T-cell (primary cell): ENCODE measurements at regions not wholly inside any gene's neighbourhood (a gene's known extent, or its start where the extent isn't known, plus 50 kb on each side); places are given as distances from the start of the nearest gene placed in this dataset.

Experiments
- ATAC-seq, 4 experiments: fragments of 200-7000 bp in 3 of 4; fragments of 150-1000 bp in 1 of 4; cut with Tn5 transposase; replicated peaks in 1 of 4; 1 replicate in 3 of 4; 2 replicates in 1 of 4; pipeline ENCODE4 v1.10.0; 2021; ENCODE audit warnings: moderate library complexity in 3 of 4, mild to moderate bottlenecking in 2 of 4, moderate number of reproducible peaks in 1 of 4
- CTCF ChIA-PET, 2 donors: fragments of 300-600 bp; sonication (Branson Sonifier 250); formaldehyde crosslinking; loops; one replicate each; lab custom pipeline; 2022; ENCODE audit warnings: antibody characterized with exemption in 2 of 2; lab: Charles Lee
- POLR2A ChIA-PET, 2 donors: fragments of 300-600 bp; sonication (Branson Sonifier 250); formaldehyde crosslinking; loops; one replicate each; lab custom pipeline; 2022; ENCODE audit warnings: antibody characterized with exemption in 2 of 2; lab: Charles Lee
- DNase-seq, 35 experiments: peaks; one replicate each; pipeline versions ENCODE4 v3.0.0 to v3.0.0-alpha.2; 2013 to 2023
- H3K27ac ChIP-seq: one replicate; pipeline ENCODE4 v1.5.1; 2013; ENCODE audit warnings: low read length
- H3K27me3 ChIP-seq, 2 experiments: replicated peaks in 1 of 2; 1 replicate in 1 of 2; 2 replicates in 1 of 2; pipeline versions ENCODE4 v1.6.1 to v1.7.0; 2013; ENCODE audit warnings: low read length in 1 of 2, mixed read lengths in 1 of 2; ENCODE audit not compliant: control insufficient read depth in 2 of 2, insufficient read depth in 2 of 2; ENCODE audit errors: extremely low read depth in 1 of 2
- H3K36me3 ChIP-seq, 2 donors: 1 replicate in 1 of 2; 2 replicates in 1 of 2; pipeline versions ENCODE4 v1.6.1 to v1.7.0; 2013; ENCODE audit warnings: low read length in 1 of 2; ENCODE audit not compliant: control insufficient read depth in 2 of 2, insufficient read depth in 1 of 2; ENCODE audit errors: extremely low read depth in 1 of 2
- H3K4me1 ChIP-seq, 2 experiments: 1 replicate in 1 of 2; 2 replicates in 1 of 2; pipeline versions ENCODE4 v1.6.1 to v1.7.0; 2013; ENCODE audit warnings: low read length in 2 of 2, mixed read lengths in 1 of 2; ENCODE audit not compliant: insufficient read depth in 2 of 2, control insufficient read depth in 1 of 2; ENCODE audit errors: extremely low read depth in 1 of 2
- H3K4me3 ChIP-seq, 2 donors: 1 replicate in 1 of 2; 2 replicates in 1 of 2; pipeline versions ENCODE4 v1.5.1 to v1.7.0; 2013; ENCODE audit warnings: mild to moderate bottlenecking in 2 of 2, low read length in 1 of 2, moderate library complexity in 1 of 2; ENCODE audit not compliant: control insufficient read depth in 1 of 2; ENCODE audit errors: extremely low read depth in 1 of 2
- H3K9me3 ChIP-seq: 2 replicates; pipeline ENCODE4 v1.7.0; 2013
- H3K27ac Mint-ChIP-seq, 2 donors: one replicate each; pipeline ENCODE4 v1.8.0; 2020 to 2021; ENCODE audit warnings: mild to moderate bottlenecking in 2 of 2, mixed read lengths in 2 of 2
- H3K27me3 Mint-ChIP-seq, 2 donors: one replicate each; pipeline ENCODE4 v1.8.0; 2021 to 2022; ENCODE audit warnings: mixed read lengths in 2 of 2
- H3K36me3 Mint-ChIP-seq: one replicate; pipeline ENCODE4 v1.8.0; 2021; ENCODE audit warnings: mixed read lengths
- H3K4me1 Mint-ChIP-seq, 3 donors: one replicate each; pipeline ENCODE4 v1.8.0; 2020 to 2022; ENCODE audit warnings: mixed read lengths in 3 of 3, mild to moderate bottlenecking in 1 of 3
- H3K4me3 Mint-ChIP-seq, 3 donors: one replicate each; pipeline ENCODE4 v1.8.0; 2020 to 2022; ENCODE audit warnings: mild to moderate bottlenecking in 3 of 3, mixed read lengths in 3 of 3, moderate library complexity in 3 of 3
- H3K9me3 Mint-ChIP-seq, 3 donors: one replicate each; pipeline ENCODE4 v1.8.0; 2020 to 2022; ENCODE audit warnings: mixed read lengths in 3 of 3
- WGBS: methylation state at CpG from one replicate; pipeline ENCODE4 v1.1.5; 2013; ENCODE audit warnings: missing lambda C conversion rate; ENCODE audit not compliant: insufficient coverage; 5-methylcytosine and 5-hydroxymethylcytosine counted together

GRCh38 chr1:224804220-224804619, 125.3 kb upstream of the DNAH14 start:
- no peaks in the 10 kb centered on the region for H3K4me1 Mint-ChIP-seq
- H3K36me3 ChIP-seq, result no peaks in the 10 kb centered on the region
- no CpG with 5 or more reads among the region's 3 CpGs for WGBS
- no peaks in the 10 kb centered on the region for H3K9me3 Mint-ChIP-seq
- peaks cover 5 to 8% of the 10 kb centered on the region in 2 donors for H3K27me3 Mint-ChIP-seq
- no peak overlapping the region for H3K4me3 Mint-ChIP-seq
- CTCF ChIA-PET, result interaction anchor here in 1 of 2 donors (1.1 kb wide), 1 partner anchor 119 kb away, joined by 3 read pairs; no protein-coding TSS in a partner anchor
- no peak for DNase-seq
- no peaks in the 10 kb centered on the region for H3K36me3 Mint-ChIP-seq
- no peaks in the 10 kb centered on the region for H3K9me3 ChIP-seq
- no peak overlapping the region for H3K27ac ChIP-seq
- ATAC-seq, result no peak
- H3K4me3 ChIP-seq, result no peak overlapping the region
- H3K4me1 ChIP-seq, result no peaks in the 10 kb centered on the region
- POLR2A ChIA-PET, result no interaction called here
- H3K27ac Mint-ChIP-seq, result no peak overlapping the region
- H3K27me3 ChIP-seq, result peaks cover 0 to 5% of the 10 kb centered on the region in 2 experiments

- Histone ChIP-seq H3K27me3 (peaks cover 0 to 5% of the 10 kb centered on the region in 2 experiments), H3K36me3 (no peaks in the 10 kb centered on the region), H3K4me1 (no peaks in the 10 kb centered on the region), H3K27ac (no peak overlapping the region), H3K9me3 (no peaks in the 10 kb centered on the region), H3K4me3 (no peak overlapping the region)
- ChIA-PET POLR2A (no interaction called here), CTCF (no interaction called here)
- no peak for ATAC-seq
- WGBS, result 78% methylated on average over 2 of the region's 2 CpGs
- no peak for DNase-seq
- peaks cover 0 to 3% (median 0%) of the 10 kb centered on the region in 3 donors for H3K9me3 Mint-ChIP-seq
- H3K27ac Mint-ChIP-seq, result no peak overlapping the region
- H3K4me3 Mint-ChIP-seq, result no peak overlapping the region
- H3K27me3 Mint-ChIP-seq, result peaks cover 5 to 8% of the 10 kb centered on the region in 2 donors
- no peaks in the 10 kb centered on the region for H3K36me3 Mint-ChIP-seq
- H3K4me1 Mint-ChIP-seq, result no peaks in the 10 kb centered on the region
Measured at GRCh38 chr1:224805889-224806288, 123.6 kb upstream of the DNAH14 start.

- WGBS, result 82% methylated on average over 5 of the region's 5 CpGs
- peaks cover 3 to 15% (median 6%) of the 10 kb centered on the region in 3 donors for H3K9me3 Mint-ChIP-seq
- H3K36me3 ChIP-seq, result no peaks in the 10 kb centered on the region
- no peaks in the 10 kb centered on the region for H3K9me3 ChIP-seq
- H3K27ac Mint-ChIP-seq, result no peak overlapping the region
- H3K27me3 Mint-ChIP-seq, result peaks cover 0 to 5% of the 10 kb centered on the region in 2 donors
- H3K27me3 ChIP-seq, result peaks cover 0 to 5% of the 10 kb centered on the region in 2 experiments
- H3K4me1 Mint-ChIP-seq, result no peaks in the 10 kb centered on the region
- H3K27ac ChIP-seq, result no peak overlapping the region
- H3K4me1 ChIP-seq, result no peaks in the 10 kb centered on the region
- no peaks in the 10 kb centered on the region for H3K36me3 Mint-ChIP-seq
- no peak overlapping the region for H3K4me3 ChIP-seq
- no peak for ATAC-seq
- DNase-seq, result no peak
- CTCF ChIA-PET, result no interaction called here
- H3K4me3 Mint-ChIP-seq, result no peak overlapping the region
- POLR2A ChIA-PET, result no interaction called here
Measured at GRCh38 chr1:224809137-224809536, 120.3 kb upstream of the DNAH14 start.

- H3K36me3 Mint-ChIP-seq, result no peaks in the 10 kb centered on the region
- H3K27ac Mint-ChIP-seq, result no peak overlapping the region
Measured at GRCh38 chr1:224809613-224810012, 119.9 kb upstream of the DNAH14 start.

GRCh38 chr1:224811564-224811963, 117.9 kb upstream of the DNAH14 start:
- Histone ChIP-seq H3K36me3 (no peaks in the 10 kb centered on the region), H3K27ac (no peak overlapping the region), H3K4me3 (no peak overlapping the region), H3K9me3 (no peaks in the 10 kb centered on the region), H3K4me1 (no peaks in the 10 kb centered on the region), H3K27me3 (peaks cover 0 to 2% of the 10 kb centered on the region in 2 experiments)
- H3K4me3 Mint-ChIP-seq, result no peak overlapping the region
- CTCF ChIA-PET, result no interaction called here
- H3K4me1 Mint-ChIP-seq, result no peaks in the 10 kb centered on the region
- H3K36me3 Mint-ChIP-seq, result no peaks in the 10 kb centered on the region
- H3K27ac Mint-ChIP-seq, result no peak overlapping the region
- ATAC-seq, result no peak
- H3K27me3 Mint-ChIP-seq, result peaks cover 0 to 8% of the 10 kb centered on the region in 2 donors
- peaks cover 4 to 15% (median 6%) of the 10 kb centered on the region in 3 donors for H3K9me3 Mint-ChIP-seq
- 89% methylated on average over 7 of the region's 7 CpGs for WGBS
- POLR2A ChIA-PET, result no interaction called here
- no peak for DNase-seq

More at GRCh38 chr1:224809613-224810012, 119.9 kb upstream of the DNAH14 start:
- ChIA-PET CTCF (no interaction called here), POLR2A (no interaction called here)
- peaks cover 0 to 5% of the 10 kb centered on the region in 2 experiments for H3K27me3 ChIP-seq
- H3K4me3 ChIP-seq, result no peak overlapping the region
- no peaks in the 10 kb centered on the region for H3K9me3 ChIP-seq
- no peaks in the 10 kb centered on the region for H3K4me1 ChIP-seq
- H3K27ac ChIP-seq, result no peak overlapping the region
- peaks cover 0 to 5% of the 10 kb centered on the region in 2 donors for H3K27me3 Mint-ChIP-seq
- no peaks in the 10 kb centered on the region for H3K4me1 Mint-ChIP-seq
- ATAC-seq (no peak), DNase-seq (no peak)
- WGBS, result 92% methylated on average over 4 of the region's 4 CpGs
- H3K4me3 Mint-ChIP-seq, result no peak overlapping the region
- peaks cover 4 to 15% (median 6%) of the 10 kb centered on the region in 3 donors for H3K9me3 Mint-ChIP-seq
- H3K36me3 ChIP-seq, result no peaks in the 10 kb centered on the region

GRCh38 chr1:224815647-224816046, 113.8 kb upstream of the DNAH14 start:
- no peak overlapping the region for H3K27ac ChIP-seq
- H3K4me3 ChIP-seq, result no peak overlapping the region
- no peaks in the 10 kb centered on the region for H3K4me1 ChIP-seq
- H3K4me3 Mint-ChIP-seq, result no peak overlapping the region
- H3K27me3 Mint-ChIP-seq, result peaks cover 21 to 22% of the 10 kb centered on the region in 2 donors
- no peaks in the 10 kb centered on the region for H3K27me3 ChIP-seq
- no peak overlapping the region for H3K27ac Mint-ChIP-seq
- ChIA-PET POLR2A (no interaction called here), CTCF (no interaction called here)
- DNase-seq (no peak), ATAC-seq (no peak)
- no peaks in the 10 kb centered on the region for H3K36me3 ChIP-seq
- no CpG with 5 or more reads among the region's 2 CpGs for WGBS
- H3K9me3 Mint-ChIP-seq, result peaks cover 8 to 14% (median 10%) of the 10 kb centered on the region in 3 donors
- no peaks in the 10 kb centered on the region for H3K9me3 ChIP-seq
- H3K4me1 Mint-ChIP-seq, result no peaks in the 10 kb centered on the region
- no peaks in the 10 kb centered on the region for H3K36me3 Mint-ChIP-seq

GRCh38 chr1:224816062-224816461, 113.4 kb upstream of the DNAH14 start:
- DNase-seq (no peak), ATAC-seq (no peak)
- Histone ChIP-seq H3K36me3 (no peaks in the 10 kb centered on the region), H3K27me3 (no peaks in the 10 kb centered on the region), H3K4me3 (no peak overlapping the region), H3K27ac (no peak overlapping the region), H3K4me1 (no peaks in the 10 kb centered on the region), H3K9me3 (no peaks in the 10 kb centered on the region)
- ChIA-PET POLR2A (no interaction called here), CTCF (no interaction called here)
- no peaks in the 10 kb centered on the region for H3K4me1 Mint-ChIP-seq
- H3K27me3 Mint-ChIP-seq, result peaks cover 21 to 22% of the 10 kb centered on the region in 2 donors
- H3K9me3 Mint-ChIP-seq, result peaks cover 8 to 15% (median 12%) of the 10 kb centered on the region in 3 donors
- H3K27ac Mint-ChIP-seq, result no peak overlapping the region
- no peak overlapping the region for H3K4me3 Mint-ChIP-seq
- H3K36me3 Mint-ChIP-seq, result no peaks in the 10 kb centered on the region
